Spleen (tissue), 11 donors: ENCODE measurements at regions not wholly inside any gene's neighbourhood (a gene's known extent, or its start where the extent isn't known, plus 50 kb on each side); places are given as distances from the start of the nearest gene placed in this dataset.

Experiments used
- DNase-seq: peaks from one replicate; pipeline ENCODE4 v3.0.0-alpha.2; 2020
- H3K27ac ChIP-seq, 8 donors: fragments of 200-600 bp; sonication (generic) in 7 of 8; 1 replicate in 4 of 8; 2 replicates in 4 of 8; pipeline versions ENCODE4 v1.5.0 to v1.8.0; 2016 to 2021; ENCODE audit warnings: inconsistent platforms in 4 of 8, mild to moderate bottlenecking in 4 of 8, moderate library complexity in 1 of 8
- H3K27me3 ChIP-seq, 7 donors: fragments of 200-600 bp; sonication (generic) in 6 of 7; replicated peaks in 1 of 7; 1 replicate in 4 of 7; 2 replicates in 3 of 7; pipeline versions ENCODE4 v1.5.0 to v1.8.0; 2016 to 2021; ENCODE audit warnings: inconsistent platforms in 3 of 7, mild to moderate bottlenecking in 1 of 7
- H3K36me3 ChIP-seq, 6 donors: fragments of 200-600 bp; sonication (generic) in 5 of 6; 1 replicate in 4 of 6; 2 replicates in 2 of 6; pipeline versions ENCODE4 v1.5.0 to v1.8.0; 2016 to 2021; ENCODE audit warnings: inconsistent platforms in 2 of 6
- H3K4me1 ChIP-seq, 6 donors: fragments of 200-600 bp; sonication (generic) in 5 of 6; 1 replicate in 3 of 6; 2 replicates in 3 of 6; pipeline versions ENCODE4 v1.5.0 to v1.8.0; 2016 to 2021; ENCODE audit warnings: inconsistent platforms in 3 of 6
- H3K4me3 ChIP-seq, 8 donors: fragments of 200-600 bp; sonication (generic) in 7 of 8; 1 replicate in 4 of 8; 2 replicates in 4 of 8; pipeline versions ENCODE4 v1.5.0 to v1.8.0; 2016 to 2021; ENCODE audit warnings: inconsistent platforms in 4 of 8, mild to moderate bottlenecking in 4 of 8, moderate library complexity in 2 of 8
- H3K9me3 ChIP-seq, 8 donors: fragments of 200-600 bp; sonication (generic) in 7 of 8; 1 replicate in 4 of 8; 2 replicates in 4 of 8; pipeline versions ENCODE4 v1.5.0 to v1.8.0; 2016 to 2021; ENCODE audit warnings: inconsistent platforms in 4 of 8
- POLR2A ChIP-seq, 3 donors: fragments of 450-650 bp; IDR thresholded peaks; one replicate each; pipeline ENCODE4 v1.5.1; 2017; ENCODE audit warnings: antibody characterized with exemption in 3 of 3, mild to moderate bottlenecking in 1 of 3
- POLR2AphosphoS5 ChIP-seq, 3 donors: sonication (generic); formaldehyde crosslinking; IDR thresholded peaks; one replicate each; pipeline ENCODE4 v1.5.1; 2017; ENCODE audit warnings: antibody characterized with exemption in 3 of 3
- WGBS, 5 donors: extraction: QIAGEN DNeasy Blood & Tissue Kit in 3 of 5; methylation state at CpG; one replicate each; pipeline versions ENCODE4 v1.1.5 to v1.1.7; 2013 to 2018; 5-methylcytosine and 5-hydroxymethylcytosine counted together
- intact Hi-C: fragments of 100-400 bp; cut with DNase I; formaldehyde crosslinking; loops from one replicate; pipeline ENCODE4 v1.15.0; 2023; ENCODE audit warnings: low total_unique reads
- TF ChIP-seq, protein P1 (sequence below), 11 experiments: fragments of 200-600 bp in 7 of 11; fragments of 450-650 bp in 4 of 11; sonication (generic) in 4 of 11; IDR thresholded peaks in 8 of 11; conservative IDR thresholded peaks in 3 of 11; 1 replicate in 7 of 11; 2 replicates in 4 of 11; pipeline versions ENCODE4 v1.4.0 to v1.8.0; 2016 to 2021; ENCODE audit warnings: antibody characterized with exemption in 11 of 11, inconsistent platforms in 4 of 11, mild to moderate bottlenecking in 1 of 11
- donor health status: healthy with polysubstance abuse.
- donor health status: DM: no; HTN: no; CAD: no; lungs with moderate emphysema.
- donor health status: DM: no; HTN: no; CAD: no.
- donor health status: Bipolar disorder and iron deficiency.
- donor health status: healthy.
- donor health status: DM: no; HTN: no; CAD: no.
- donor health status: DM: yes; HTN: yes; CAD: no.

GRCh38 chr18:10062302-10063300 lies 148.8 kb downstream of the VAPA start:
- Histone ChIP-seq H3K36me3 (no peaks in the 10 kb centered on the region), H3K27me3 (no peaks in the 10 kb centered on the region), H3K4me1 (peaks cover 4 to 36% (median 27%) of the 10 kb centered on the region in 6 donors), H3K27ac (no peak overlapping the region), H3K9me3 (no peaks in the 10 kb centered on the region), H3K4me3 (no peak overlapping the region)
- no peak for DNase-seq
- WGBS, 5 donors = 74 to 82% (median 79%) methylated on average over 8 of the region's 8 CpGs
- intact Hi-C loops = no loop called here
- TF ChIP-seq POLR2A (IDR thresholded peaks at IDR 0.05) = no peak
- no peak for TF ChIP-seq POLR2AphosphoS5 (IDR thresholded peaks at IDR 0.05)
- TF ChIP-seq, protein P1, sequence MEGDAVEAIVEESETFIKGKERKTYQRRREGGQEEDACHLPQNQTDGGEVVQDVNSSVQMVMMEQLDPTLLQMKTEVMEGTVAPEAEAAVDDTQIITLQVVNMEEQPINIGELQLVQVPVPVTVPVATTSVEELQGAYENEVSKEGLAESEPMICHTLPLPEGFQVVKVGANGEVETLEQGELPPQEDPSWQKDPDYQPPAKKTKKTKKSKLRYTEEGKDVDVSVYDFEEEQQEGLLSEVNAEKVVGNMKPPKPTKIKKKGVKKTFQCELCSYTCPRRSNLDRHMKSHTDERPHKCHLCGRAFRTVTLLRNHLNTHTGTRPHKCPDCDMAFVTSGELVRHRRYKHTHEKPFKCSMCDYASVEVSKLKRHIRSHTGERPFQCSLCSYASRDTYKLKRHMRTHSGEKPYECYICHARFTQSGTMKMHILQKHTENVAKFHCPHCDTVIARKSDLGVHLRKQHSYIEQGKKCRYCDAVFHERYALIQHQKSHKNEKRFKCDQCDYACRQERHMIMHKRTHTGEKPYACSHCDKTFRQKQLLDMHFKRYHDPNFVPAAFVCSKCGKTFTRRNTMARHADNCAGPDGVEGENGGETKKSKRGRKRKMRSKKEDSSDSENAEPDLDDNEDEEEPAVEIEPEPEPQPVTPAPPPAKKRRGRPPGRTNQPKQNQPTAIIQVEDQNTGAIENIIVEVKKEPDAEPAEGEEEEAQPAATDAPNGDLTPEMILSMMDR (IDR thresholded peaks at IDR 0.05 in 8 of 11, conservative IDR thresholded peaks at IDR 0.05 in 3 of 11) = no peak

GRCh38 chr18:10063489-10063888 lies 149.7 kb downstream of the VAPA start:
- WGBS, 5 donors = 87 to 96% (median 95%) methylated on average over 8 of the region's 8 CpGs
- intact Hi-C loops = no loop called here
- H3K36me3 ChIP-seq = no peaks in the 10 kb centered on the region
- TF ChIP-seq, protein P1 (IDR thresholded peaks at IDR 0.05 in 8 of 11, conservative IDR thresholded peaks at IDR 0.05 in 3 of 11) = no peak
- TF ChIP-seq POLR2AphosphoS5 (IDR thresholded peaks at IDR 0.05) = no peak
- no peak for TF ChIP-seq POLR2A (IDR thresholded peaks at IDR 0.05)
- no peak overlapping the region for H3K27ac ChIP-seq
- no peaks in the 10 kb centered on the region for H3K27me3 ChIP-seq
- H3K4me1 ChIP-seq = peaks cover 4 to 27% (median 18%) of the 10 kb centered on the region in 6 donors
- no peak for DNase-seq
- H3K9me3 ChIP-seq = no peaks in the 10 kb centered on the region
- H3K4me3 ChIP-seq = no peak overlapping the region

GRCh38 chr18:10064267-10064666 lies 150.5 kb downstream of the VAPA start:
- no peaks in the 10 kb centered on the region for H3K36me3 ChIP-seq
- no peaks in the 10 kb centered on the region for H3K9me3 ChIP-seq
- TF ChIP-seq, protein P1 (IDR thresholded peaks at IDR 0.05 in 8 of 11, conservative IDR thresholded peaks at IDR 0.05 in 3 of 11) = no peak
- TF ChIP-seq POLR2A (IDR thresholded peaks at IDR 0.05) (no peak), POLR2AphosphoS5 (IDR thresholded peaks at IDR 0.05) (no peak)
- H3K27ac ChIP-seq = no peak overlapping the region
- H3K4me1 ChIP-seq = peaks cover 0 to 19% (median 10%) of the 10 kb centered on the region in 6 donors
- DNase-seq = no peak
- no peaks in the 10 kb centered on the region for H3K27me3 ChIP-seq
- intact Hi-C loops = no loop called here
- 63 to 91% (median 78%) methylated on average over 3 of the region's 3 CpGs for WGBS, 5 donors
- H3K4me3 ChIP-seq = no peak overlapping the region

GRCh38 chr18:10065296-10065695 lies 151.5 kb downstream of the VAPA start:
- WGBS, 5 donors = 89 to 98% (median 93%) methylated on average over 2 of the region's 2 CpGs
- TF ChIP-seq POLR2A (IDR thresholded peaks at IDR 0.05) (no peak), POLR2AphosphoS5 (IDR thresholded peaks at IDR 0.05) (no peak)
- TF ChIP-seq, protein P1 (IDR thresholded peaks at IDR 0.05 in 8 of 11, conservative IDR thresholded peaks at IDR 0.05 in 3 of 11) = no peak
- intact Hi-C loops = no loop called here
- no peaks in the 10 kb centered on the region for H3K36me3 ChIP-seq
- no peaks in the 10 kb centered on the region for H3K9me3 ChIP-seq
- no peak overlapping the region for H3K27ac ChIP-seq
- H3K4me1 ChIP-seq = peaks cover 0 to 9% (median 1%) of the 10 kb centered on the region in 6 donors
- H3K27me3 ChIP-seq = no peaks in the 10 kb centered on the region
- no peak for DNase-seq
- H3K4me3 ChIP-seq = no peak overlapping the region
